Natural killer cell (primary cell): ENCODE measurements at regions not wholly inside any gene's neighbourhood (a gene's known extent, or its start where the extent isn't known, plus 50 kb on each side); places are given as distances from the start of the nearest gene placed in this dataset.

Experiments
- ATAC-seq, 3 donors: fragments of 150-1000 bp in 2 of 3; fragments of 200-7000 bp in 1 of 3; cut with Tn5 transposase; 1 replicate in 1 of 3; 2 replicates in 2 of 3; pipeline ENCODE4 v1.10.0; 2021; ENCODE audit warnings: mild to moderate bottlenecking in 2 of 3, moderate library complexity in 2 of 3
- DNase-seq, 2 donors: peaks; one replicate each; pipeline versions ENCODE4 v3.0.0 to v3.0.0-alpha.2; 2013 to 2021; ENCODE audit warnings: mixed read lengths in 1 of 2
- H3K27ac ChIP-seq: one replicate; pipeline ENCODE4 v1.5.1; 2013; ENCODE audit warnings: mild to moderate bottlenecking, low read length
- H3K27me3 ChIP-seq: one replicate; pipeline ENCODE4 v1.6.1; 2013; ENCODE audit warnings: low read length; ENCODE audit not compliant: control insufficient read depth, insufficient read depth
- H3K36me3 ChIP-seq: one replicate; pipeline ENCODE4 v1.6.1; 2013; ENCODE audit warnings: low read length; ENCODE audit not compliant: control insufficient read depth, insufficient read depth
- H3K4me1 ChIP-seq: one replicate; pipeline ENCODE4 v1.6.1; 2013; ENCODE audit warnings: low read length; ENCODE audit not compliant: control insufficient read depth, insufficient read depth
- H3K4me3 ChIP-seq: one replicate; pipeline ENCODE4 v1.5.1; 2013; ENCODE audit warnings: low read length
- H3K9me3 ChIP-seq: one replicate; pipeline ENCODE4 v1.6.1; 2013; ENCODE audit warnings: low read length; ENCODE audit not compliant: control insufficient read depth, insufficient read depth
- H3K27ac Mint-ChIP-seq, 2 donors: one replicate each; pipeline ENCODE4 v1.8.0; 2022; ENCODE audit warnings: mild to moderate bottlenecking in 2 of 2, mixed read lengths in 2 of 2, moderate library complexity in 1 of 2
- H3K27me3 Mint-ChIP-seq, 2 donors: one replicate each; pipeline ENCODE4 v1.8.0; 2022; ENCODE audit warnings: low read depth in 2 of 2, mixed read lengths in 2 of 2
- H3K36me3 Mint-ChIP-seq: one replicate; pipeline ENCODE4 v1.8.0; 2022; ENCODE audit warnings: mixed read lengths
- H3K4me1 Mint-ChIP-seq, 2 donors: one replicate each; pipeline ENCODE4 v1.8.0; 2022; ENCODE audit warnings: mixed read lengths in 2 of 2
- H3K4me3 Mint-ChIP-seq: one replicate; pipeline ENCODE4 v1.8.0; 2022; ENCODE audit warnings: mild to moderate bottlenecking, moderate library complexity, mixed read lengths
- H3K9me3 Mint-ChIP-seq, 2 donors: one replicate each; pipeline ENCODE4 v1.8.0; 2022; ENCODE audit warnings: mixed read lengths in 2 of 2
- WGBS: methylation state at CpG from one replicate; pipeline ENCODE4 v1.1.7; 2013; ENCODE audit warnings: missing lambda C conversion rate; ENCODE audit not compliant: insufficient coverage; 5-methylcytosine and 5-hydroxymethylcytosine counted together
- intact Hi-C: fragments of 100-400 bp; cut with micrococcal nuclease; formaldehyde crosslinking; loops from one replicate; pipeline ENCODE4 v1.14.2; 2022
- TF ChIP-seq, protein P1 (sequence below): fragments of 200-600 bp; IDR thresholded peaks from one replicate; pipeline ENCODE4 v1.8.0; 2022; ENCODE audit warnings: antibody characterized with exemption

- H3K4me1 Mint-ChIP-seq, result no peaks in the 10 kb centered on the region
- Histone ChIP-seq H3K27ac (no peak overlapping the region), H3K27me3 (no peaks in the 10 kb centered on the region), H3K4me3 (no peak overlapping the region), H3K9me3 (peaks cover 24% of the 10 kb centered on the region), H3K36me3 (no peaks in the 10 kb centered on the region), H3K4me1 (no peaks in the 10 kb centered on the region)
- no peak overlapping the region for H3K27ac Mint-ChIP-seq
- 61% methylated on average over 34 of the region's 35 CpGs for whole genome bisulfite sequencing
- no peak for DNase-seq
- ATAC-seq, result no peak
- H3K36me3 Mint-ChIP-seq, result no peaks in the 10 kb centered on the region
- H3K9me3 Mint-ChIP-seq, result peaks cover 4 to 15% of the 10 kb centered on the region in 2 donors
- H3K4me3 Mint-ChIP-seq, result no peak overlapping the region
- TF ChIP-seq, protein P1, sequence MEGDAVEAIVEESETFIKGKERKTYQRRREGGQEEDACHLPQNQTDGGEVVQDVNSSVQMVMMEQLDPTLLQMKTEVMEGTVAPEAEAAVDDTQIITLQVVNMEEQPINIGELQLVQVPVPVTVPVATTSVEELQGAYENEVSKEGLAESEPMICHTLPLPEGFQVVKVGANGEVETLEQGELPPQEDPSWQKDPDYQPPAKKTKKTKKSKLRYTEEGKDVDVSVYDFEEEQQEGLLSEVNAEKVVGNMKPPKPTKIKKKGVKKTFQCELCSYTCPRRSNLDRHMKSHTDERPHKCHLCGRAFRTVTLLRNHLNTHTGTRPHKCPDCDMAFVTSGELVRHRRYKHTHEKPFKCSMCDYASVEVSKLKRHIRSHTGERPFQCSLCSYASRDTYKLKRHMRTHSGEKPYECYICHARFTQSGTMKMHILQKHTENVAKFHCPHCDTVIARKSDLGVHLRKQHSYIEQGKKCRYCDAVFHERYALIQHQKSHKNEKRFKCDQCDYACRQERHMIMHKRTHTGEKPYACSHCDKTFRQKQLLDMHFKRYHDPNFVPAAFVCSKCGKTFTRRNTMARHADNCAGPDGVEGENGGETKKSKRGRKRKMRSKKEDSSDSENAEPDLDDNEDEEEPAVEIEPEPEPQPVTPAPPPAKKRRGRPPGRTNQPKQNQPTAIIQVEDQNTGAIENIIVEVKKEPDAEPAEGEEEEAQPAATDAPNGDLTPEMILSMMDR, result no peak
- intact Hi-C loops, result no loop called here
- no peaks in the 10 kb centered on the region for H3K27me3 Mint-ChIP-seq
Observed at GRCh38 chr20:29740601-29740950, 1516.9 kb upstream of the DEFB115 start.

- peaks cover 25% of the 10 kb centered on the region for H3K9me3 ChIP-seq
- Mint-ChIP-seq H3K36me3 (no peaks in the 10 kb centered on the region), H3K4me1 (no peaks in the 10 kb centered on the region), H3K27me3 (no peaks in the 10 kb centered on the region), H3K9me3 (peaks cover 4 to 13% of the 10 kb centered on the region in 2 donors), H3K27ac (no peak overlapping the region), H3K4me3 (no peak overlapping the region)
- 63% methylated on average over 49 of the region's 51 CpGs for WGBS
- H3K27me3 ChIP-seq, result no peaks in the 10 kb centered on the region
- no peak overlapping the region for H3K27ac ChIP-seq
- intact Hi-C loops, result no loop called here
- no peaks in the 10 kb centered on the region for H3K36me3 ChIP-seq
- ATAC-seq (no peak), DNase-seq (no peak)
- H3K4me1 ChIP-seq, result no peaks in the 10 kb centered on the region
- no peak overlapping the region for H3K4me3 ChIP-seq
- TF ChIP-seq, protein P1, result no peak
Observed at GRCh38 chr20:29740951-29741593, 1516.4 kb upstream of the DEFB115 start.

GRCh38 chr20:29741594-29741893, 1515.9 kb upstream of the DEFB115 start:
- intact Hi-C loops, result no loop called here
- H3K4me1 ChIP-seq, result no peaks in the 10 kb centered on the region
- H3K4me3 Mint-ChIP-seq, result no peak overlapping the region
- no peak overlapping the region for H3K4me3 ChIP-seq
- no peaks in the 10 kb centered on the region for H3K27me3 ChIP-seq
- no peaks in the 10 kb centered on the region for H3K36me3 ChIP-seq
- H3K36me3 Mint-ChIP-seq, result no peaks in the 10 kb centered on the region
- ATAC-seq (no peak), DNase-seq (no peak)
- 56% methylated on average over 13 of the region's 13 CpGs for whole genome bisulfite sequencing
- no peaks in the 10 kb centered on the region for H3K27me3 Mint-ChIP-seq
- TF ChIP-seq, protein P1, result no peak
- no peak overlapping the region for H3K27ac Mint-ChIP-seq
- peaks cover 4 to 13% of the 10 kb centered on the region in 2 donors for H3K9me3 Mint-ChIP-seq
- H3K9me3 ChIP-seq, result peaks cover 25% of the 10 kb centered on the region
- no peak overlapping the region for H3K27ac ChIP-seq
- H3K4me1 Mint-ChIP-seq, result no peaks in the 10 kb centered on the region
